NB4 (cell line): ENCODE measurements at regions not wholly inside any gene's neighbourhood (a gene's known extent, or its start where the extent isn't known, plus 50 kb on each side); places are given as distances from the start of the nearest gene placed in this dataset.

Experiments used
- CTCF ChIP-seq: IDR thresholded peaks from one replicate; pipeline ENCODE4 v1.5.1; 2012; ENCODE audit warnings: low read depth, low read length
- POLR2A ChIP-seq: IDR thresholded peaks from 2 replicates; pipeline ENCODE4 v1.6.1; 2011; ENCODE audit warnings: mild to moderate bottlenecking; ENCODE audit not compliant: insufficient read length; ENCODE audit errors: extremely low read depth

GRCh38 chr14:25756876-25757275, 706.9 kb upstream of the STXBP6 start:
- TF ChIP-seq POLR2A, result no peak
- TF ChIP-seq CTCF, result no peak
